Fibroblast of lung (primary cell): ENCODE measurements at regions not wholly inside any gene's neighbourhood (a gene's known extent, or its start where the extent isn't known, plus 50 kb on each side); places are given as distances from the start of the nearest gene placed in this dataset.

Experiments
- DNase-seq, 2 donors: peaks; one replicate each; pipeline versions ENCODE4 v3.0.0 to v3.0.0-alpha.2; 2010; ENCODE audit warnings: low read depth in 2 of 2
- H2AFZ ChIP-seq: 2 replicates; pipeline ENCODE4 v1.5.1; 2012; ENCODE audit warnings: low read length, control low read depth, inconsistent platforms
- H3K27ac ChIP-seq: 2 replicates; pipeline ENCODE4 v1.5.1; 2011; ENCODE audit warnings: low read length, control low read depth; ENCODE audit not compliant: insufficient read depth
- H3K27me3 ChIP-seq: 2 replicates; pipeline ENCODE4 v1.5.1; 2011; ENCODE audit warnings: mild to moderate bottlenecking, low read length; ENCODE audit not compliant: control insufficient read depth, insufficient read depth
- H3K36me3 ChIP-seq: 2 replicates; pipeline ENCODE4 v1.5.1; 2011; ENCODE audit warnings: low read length; ENCODE audit not compliant: control insufficient read depth, insufficient read depth
- H3K4me1 ChIP-seq: 2 replicates; pipeline ENCODE4 v1.5.1; 2011; ENCODE audit warnings: low read length; ENCODE audit not compliant: control insufficient read depth, insufficient read depth; ENCODE audit errors: extremely low read depth
- H3K4me2 ChIP-seq: 2 replicates; pipeline ENCODE4 v1.5.1; 2011; ENCODE audit warnings: low read length, control low read depth; ENCODE audit not compliant: insufficient read depth; ENCODE audit errors: extremely low read depth
- H3K4me3 ChIP-seq, 4 experiments: fragments of 200-600 bp in 1 of 4; sonication (generic) in 1 of 4; replicated peaks in 1 of 4; 2 replicates each; pipeline ENCODE4 v1.5.1; 2011 to 2016; ENCODE audit warnings: low read length in 4 of 4, low read depth in 3 of 4, mild to moderate bottlenecking in 3 of 4, control low read depth in 2 of 4, inconsistent platforms in 1 of 4, mixed read lengths in 1 of 4; ENCODE audit not compliant: insufficient read depth in 1 of 4; ENCODE audit errors: control extremely low read depth in 1 of 4
- H3K79me2 ChIP-seq: 2 replicates; pipeline ENCODE4 v1.5.1; 2012; ENCODE audit warnings: mild to moderate bottlenecking, low read length, inconsistent platforms; ENCODE audit not compliant: control insufficient read depth, insufficient read depth
- H3K9ac ChIP-seq: 2 replicates; pipeline ENCODE4 v1.5.1; 2011; ENCODE audit warnings: mild to moderate bottlenecking, low read length, control low read depth; ENCODE audit not compliant: insufficient read depth
- H3K9me3 ChIP-seq: 2 replicates; pipeline ENCODE4 v1.5.1; 2012; ENCODE audit warnings: low read depth, low read length; ENCODE audit not compliant: control insufficient read depth, insufficient read depth
- H4K20me1 ChIP-seq: 2 replicates; pipeline ENCODE4 v1.5.1; 2011; ENCODE audit warnings: low read length; ENCODE audit not compliant: control insufficient read depth, insufficient read depth; ENCODE audit errors: extremely low read depth
- CTCF ChIP-seq, 2 donors: IDR thresholded peaks in 1 of 2; conservative IDR thresholded peaks in 1 of 2; 1 replicate in 1 of 2; 2 replicates in 1 of 2; pipeline ENCODE4 v1.5.1; 2011 to 2012; ENCODE audit warnings: low read length in 2 of 2, control low read depth in 1 of 2, inconsistent platforms in 1 of 2, low read depth in 1 of 2, mild to moderate bottlenecking in 1 of 2
- EZH2 ChIP-seq: IDR thresholded peaks from 2 replicates; pipeline ENCODE4 v1.5.1; 2012; ENCODE audit warnings: low read length, control low read depth, mild to moderate bottlenecking; ENCODE audit errors: missing control alignments

GRCh38 chr11:19430346-19430745 is 189.6 kb upstream of the E2F8 start:
- Histone ChIP-seq H3K9ac (no peak overlapping the region), H3K4me3 (no peak overlapping the region), H2AFZ (no peak overlapping the region), H3K79me2 (no peaks in the 10 kb centered on the region), H3K36me3 (no peaks in the 10 kb centered on the region), H3K9me3 (no peaks in the 10 kb centered on the region), H3K4me1 (peaks cover 18% of the 10 kb centered on the region), H4K20me1 (no peaks in the 10 kb centered on the region), H3K27ac (no peak overlapping the region), H3K4me2 (no peak overlapping the region), H3K27me3 (no peaks in the 10 kb centered on the region)
- DNase-seq, result no peak
- TF ChIP-seq EZH2 (no peak), CTCF (conservative IDR thresholded peaks at IDR 0.05 in 1 of 2, IDR thresholded peaks at IDR 0.05 in 1 of 2; ENCODE audit: low read depth in 1 of 2, low read length in 2 of 2) (no peak)

GRCh38 chr11:19429108-19429760 is 188.5 kb upstream of the E2F8 start:
- Histone ChIP-seq H3K4me3 (no peak overlapping the region), H3K9me3 (no peaks in the 10 kb centered on the region), H4K20me1 (no peaks in the 10 kb centered on the region), H3K27me3 (no peaks in the 10 kb centered on the region), H3K4me1 (peaks cover 18% of the 10 kb centered on the region), H3K36me3 (no peaks in the 10 kb centered on the region), H3K27ac (no peak overlapping the region), H3K9ac (no peak overlapping the region), H3K79me2 (no peaks in the 10 kb centered on the region), H3K4me2 (no peak overlapping the region), H2AFZ (no peak overlapping the region)
- TF ChIP-seq EZH2 (no peak), CTCF (conservative IDR thresholded peaks at IDR 0.05 in 1 of 2, IDR thresholded peaks at IDR 0.05 in 1 of 2; ENCODE audit: low read depth in 1 of 2, low read length in 2 of 2) (no peak)
- no peak for DNase-seq

- Histone ChIP-seq H3K4me2 (no peak overlapping the region), H3K27me3 (no peaks in the 10 kb centered on the region), H3K79me2 (no peaks in the 10 kb centered on the region), H4K20me1 (no peaks in the 10 kb centered on the region), H3K27ac (no peak overlapping the region), H3K4me3 (no peak overlapping the region), H3K9ac (no peak overlapping the region), H2AFZ (no peak overlapping the region), H3K9me3 (no peaks in the 10 kb centered on the region), H3K4me1 (peaks cover 16% of the 10 kb centered on the region), H3K36me3 (no peaks in the 10 kb centered on the region)
- DNase-seq, result no peak
- no peak for TF ChIP-seq EZH2
- TF ChIP-seq CTCF (conservative IDR thresholded peaks at IDR 0.05 in 1 of 2, IDR thresholded peaks at IDR 0.05 in 1 of 2; ENCODE audit: low read depth in 1 of 2, low read length in 2 of 2), result no peak
These were observed 187.7 kb upstream of the E2F8 start for GRCh38 chr11:19428206-19429002.
